GF-D8 (cell line): ENCODE measurements at regions not wholly inside any gene's neighbourhood (a gene's known extent, or its start where the extent isn't known, plus 50 kb on each side); places are given as distances from the start of the nearest gene placed in this dataset.
"Not testable (repeated sequence)": the region's sequence is repeated elsewhere in the genome, so short reads cannot be mapped to it uniquely, and the experiment has no call there.

Experiments
- DNase-seq: peaks from one replicate; lab custom pipeline; 2025; lab: John Stamatoyannopoulos, UW

GRCh38 chr10:37067576-37067975 is 57.8 kb upstream of the ANKRD30A start:
- DNase-seq = no peak

GRCh38 chr10:37062296-37062695 is 63.1 kb upstream of the ANKRD30A start:
- DNase-seq = not testable (repeated sequence)

GRCh38 chr10:37057261-37057660 is 68.1 kb upstream of the ANKRD30A start:
- no peak for DNase-seq

DNA sequence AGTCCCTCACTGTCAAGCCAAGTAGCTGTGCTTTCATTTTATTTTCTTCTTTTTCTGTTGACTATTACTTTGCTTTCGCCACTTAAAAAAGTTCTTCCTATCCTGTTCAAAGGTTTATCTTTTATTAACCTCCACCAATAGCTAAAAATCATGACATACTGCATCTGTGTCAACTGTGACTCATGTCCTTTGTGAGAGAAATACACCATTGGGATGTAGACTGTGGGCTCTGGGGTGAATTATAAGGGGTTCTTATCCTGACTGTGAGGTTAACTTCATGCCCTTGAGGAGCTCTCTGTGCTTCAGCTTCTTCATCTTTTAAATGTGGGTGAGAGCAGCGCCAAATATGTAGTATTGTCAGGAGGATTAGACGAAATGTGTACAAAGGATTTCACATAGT is 71.9 kb upstream of the ANKRD30A start:
- no peak for DNase-seq

DNA sequence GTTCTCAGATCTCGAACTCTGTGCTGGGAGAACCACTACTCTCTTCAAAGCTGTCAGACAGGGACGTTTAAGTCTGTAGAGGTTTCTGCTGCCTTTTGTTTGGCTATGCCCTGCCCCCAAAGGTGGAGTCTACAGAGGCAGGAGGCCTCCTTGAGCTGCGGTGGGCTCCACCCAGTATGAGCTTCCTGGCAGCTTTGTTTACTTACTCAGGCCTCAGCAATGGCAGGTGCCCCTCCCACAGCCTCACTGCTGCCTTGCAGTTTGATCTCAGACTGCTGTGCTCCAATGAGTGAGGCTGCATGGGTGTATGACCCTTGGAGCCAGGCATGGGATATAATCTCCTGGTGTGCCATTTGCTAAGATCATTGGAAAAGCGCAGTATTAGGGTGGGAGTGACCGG is 75.4 kb upstream of the ANKRD30A start:
- DNase-seq = not testable (repeated sequence)

DNA sequence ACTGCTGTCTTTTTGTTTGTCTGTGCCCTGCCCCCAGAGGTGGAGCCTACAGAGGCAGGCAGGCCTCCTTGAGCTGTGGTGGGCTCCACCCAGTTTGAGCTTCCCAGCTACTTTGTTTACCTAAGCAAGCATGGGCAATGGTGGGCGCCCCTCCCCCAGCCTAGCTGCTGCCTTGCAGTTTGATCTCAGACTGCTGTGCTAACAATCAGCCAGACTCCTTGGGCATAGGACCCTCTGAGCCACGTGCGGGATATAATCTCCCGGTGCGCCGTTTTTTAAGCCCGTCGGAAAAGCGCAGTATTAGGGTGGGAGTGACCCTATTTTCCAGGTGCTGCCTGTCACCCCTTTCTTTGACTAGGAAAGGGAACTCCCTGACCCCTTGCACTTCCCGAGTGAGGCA is 81.1 kb upstream of the ANKRD30A start:
- DNase-seq = not testable (repeated sequence)

GRCh38 chr10:37035853-37036252 is 89.5 kb upstream of the ANKRD30A start:
- no peak for DNase-seq

DNA sequence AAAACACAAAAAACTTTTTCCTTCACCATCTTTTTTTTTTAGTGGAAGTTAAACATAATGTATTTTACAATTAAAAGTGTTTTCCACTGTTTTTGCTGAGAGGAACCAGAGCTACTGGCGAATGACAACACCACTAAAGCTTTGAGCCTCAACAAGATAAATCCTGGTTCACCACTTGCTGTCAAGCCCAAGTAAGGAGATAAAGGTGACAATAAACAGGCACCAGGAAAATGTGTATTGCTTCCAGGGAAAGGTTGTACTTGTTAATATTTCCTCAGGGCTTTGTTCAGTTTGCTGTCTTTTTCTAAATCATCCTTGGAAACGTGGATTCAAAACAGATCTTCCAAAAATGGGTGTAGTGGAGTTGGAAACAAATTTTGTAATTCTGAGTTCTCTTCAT is 109.9 kb upstream of the ANKRD30A start:
- no peak for DNase-seq

GRCh38 chr10:37010741-37011140 is 114.7 kb upstream of the ANKRD30A start:
- no peak for DNase-seq

GRCh38 chr10:37008276-37008675 is 117.1 kb upstream of the ANKRD30A start:
- not testable (repeated sequence) for DNase-seq

DNA sequence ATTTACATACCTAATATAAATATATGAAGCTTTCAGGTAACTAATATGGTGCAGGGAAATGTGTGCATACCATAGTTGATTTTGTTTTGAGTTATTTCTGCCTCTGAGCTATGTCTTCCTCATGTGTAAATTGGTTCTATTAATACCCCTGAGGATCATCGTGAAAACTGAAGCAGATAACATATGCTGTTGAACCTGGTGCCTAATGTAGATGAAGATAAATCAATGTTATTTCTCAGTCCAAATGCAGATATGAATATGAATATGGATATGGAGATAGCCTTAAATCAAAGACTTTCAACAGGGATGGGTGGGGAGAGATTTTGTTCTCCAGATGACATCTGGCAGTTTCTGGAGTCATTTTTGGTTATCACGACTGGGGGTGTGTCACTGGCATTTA is 122.3 kb upstream of the ANKRD30A start:
- DNase-seq = no peak

DNA sequence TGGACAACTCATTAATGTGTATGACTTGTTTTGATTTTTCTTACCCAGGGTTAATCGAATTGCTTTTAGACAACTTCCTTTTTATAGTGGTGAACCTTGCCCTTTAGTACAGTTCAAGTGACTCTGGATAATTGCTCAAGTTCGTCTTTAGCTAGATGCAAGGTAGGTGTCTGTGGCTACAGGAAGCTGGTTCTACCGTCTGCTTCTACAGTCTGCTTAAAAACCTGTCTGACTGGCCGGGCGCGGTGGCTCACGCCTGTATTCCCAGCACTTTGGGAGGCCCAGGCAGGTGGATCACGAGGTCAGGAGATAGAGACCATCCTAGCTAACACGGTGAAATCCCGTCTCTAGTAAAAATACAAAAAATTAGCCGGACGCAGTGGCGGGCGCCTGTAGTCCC is 129.6 kb upstream of the ANKRD30A start:
- not testable (repeated sequence) for DNase-seq

DNA sequence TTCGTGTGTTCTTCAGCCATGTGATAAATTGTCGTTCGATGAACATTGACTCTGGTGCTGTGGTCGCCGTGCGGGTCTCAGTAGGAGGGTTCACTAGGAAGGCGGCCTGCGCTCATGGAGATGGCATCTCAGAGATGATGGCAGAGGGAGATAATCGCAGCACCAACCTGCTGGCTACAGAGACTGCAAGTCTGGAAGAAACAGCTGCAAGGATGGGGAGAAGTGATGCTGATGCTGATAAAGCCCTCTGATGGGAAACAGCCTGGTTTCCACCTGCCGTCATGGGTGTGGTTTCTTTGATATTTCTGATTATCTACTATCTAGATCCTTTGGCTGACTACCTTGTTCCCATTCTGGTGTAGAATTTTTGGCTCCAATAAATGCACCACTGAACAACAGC is 130.5 kb upstream of the ANKRD30A start:
- DNase-seq = no peak

DNA sequence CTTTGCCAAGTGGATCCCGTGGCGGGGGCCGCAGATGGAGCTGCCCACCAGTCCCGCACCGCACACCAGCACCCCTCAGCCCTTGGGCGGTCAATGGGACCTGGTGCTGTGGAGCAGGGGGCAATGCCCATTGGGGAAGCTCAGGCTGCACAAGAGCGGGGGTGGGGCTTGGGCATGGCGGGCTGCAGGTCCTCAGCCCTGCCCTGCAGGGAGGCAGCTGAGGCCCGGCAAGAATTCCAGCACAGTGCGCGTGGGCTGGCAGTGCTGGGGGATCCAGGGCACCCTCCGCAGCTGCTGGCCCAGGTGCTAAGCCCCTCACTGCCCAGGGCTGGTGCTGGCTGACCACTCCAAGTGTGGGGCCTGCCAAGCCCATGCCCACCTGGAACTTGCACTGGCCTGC is 136.2 kb upstream of the ANKRD30A start:
- no peak for DNase-seq

DNA sequence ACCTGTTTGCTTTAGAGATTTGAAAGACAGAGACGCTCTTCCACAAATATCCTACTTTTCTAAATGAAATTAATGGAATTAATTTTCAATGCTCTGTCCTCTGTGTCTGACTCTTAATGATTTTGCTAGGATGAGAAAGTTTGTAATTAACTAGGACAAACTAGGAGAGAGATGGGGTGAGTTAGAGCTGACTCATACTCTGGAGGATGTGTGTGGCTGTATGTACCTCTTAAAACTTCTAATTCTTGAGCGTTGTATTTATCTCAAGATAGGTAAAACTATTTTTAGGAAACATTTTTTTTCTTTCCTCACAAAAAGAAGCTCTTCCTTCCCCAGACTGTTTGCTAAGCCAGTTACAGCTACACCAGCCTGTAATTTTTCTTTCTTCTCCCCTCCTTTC is 178.8 kb upstream of the ANKRD30A start:
- no peak for DNase-seq

DNA sequence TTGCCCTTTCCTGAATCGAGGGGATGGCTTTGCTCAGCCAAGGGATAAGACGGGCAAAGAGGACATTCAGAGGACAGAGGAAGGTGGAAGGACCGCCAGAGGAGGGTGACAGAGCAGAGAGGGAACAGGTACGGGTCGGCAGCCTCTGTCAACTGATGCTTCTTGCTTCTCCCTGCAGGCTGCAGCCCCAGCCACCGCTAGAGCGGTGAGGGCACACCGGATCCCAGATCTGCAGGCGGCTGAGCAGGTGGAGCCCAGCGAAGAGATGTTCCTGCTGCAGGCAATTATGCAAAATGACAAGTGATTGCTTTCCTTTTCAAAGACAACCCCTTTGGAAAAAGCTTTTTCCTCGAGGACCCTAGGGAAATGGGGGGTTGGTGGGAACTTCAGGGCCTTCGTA is 181.9 kb upstream of the ANKRD30A start:
- no peak for DNase-seq

GRCh38 chr10:36942616-36943015 is 182.8 kb upstream of the ANKRD30A start:
- DNase-seq = no peak

- no peak for DNase-seq
Observed at GRCh38 chr10:36903040-36903439, 222.4 kb upstream of the ANKRD30A start.

- DNase-seq = no peak
Observed at GRCh38 chr10:36899652-36900051, 225.7 kb upstream of the ANKRD30A start.

DNA sequence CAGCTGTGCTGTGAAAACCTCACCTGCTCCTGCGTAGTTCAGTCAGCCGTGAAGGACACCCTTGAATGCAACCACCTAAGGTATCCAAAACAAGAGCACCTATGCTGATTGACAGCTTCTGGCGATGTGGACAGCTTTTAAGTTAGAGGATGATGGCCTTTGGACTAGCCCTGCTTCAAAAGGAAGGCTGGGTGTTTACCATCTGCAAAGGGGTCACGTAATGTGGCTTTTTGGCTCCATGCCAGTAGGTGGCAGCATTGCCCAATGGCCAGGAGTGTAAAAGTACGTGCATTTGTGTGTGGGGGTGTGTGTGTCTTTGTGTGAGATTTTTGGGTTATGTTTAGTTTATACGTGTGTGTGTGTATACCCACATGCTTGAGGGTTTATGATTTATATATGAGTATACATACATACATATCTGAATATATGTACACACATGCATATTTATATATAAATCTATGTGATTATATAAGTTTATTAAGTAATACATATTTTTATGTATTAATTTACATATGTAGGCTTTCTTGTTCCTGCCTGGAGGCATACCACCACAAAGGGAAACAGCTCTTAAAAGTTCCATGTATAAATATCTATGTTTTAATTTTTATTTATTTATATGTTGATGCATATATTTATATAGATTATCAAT is 236.3 kb upstream of the ANKRD30A start:
- no peak for DNase-seq

GRCh38 chr10:36886303-36886891 is 239.0 kb upstream of the ANKRD30A start:
- no peak for DNase-seq

GRCh38 chr10:36885746-36886145 is 239.7 kb upstream of the ANKRD30A start:
- DNase-seq = no peak

DNA sequence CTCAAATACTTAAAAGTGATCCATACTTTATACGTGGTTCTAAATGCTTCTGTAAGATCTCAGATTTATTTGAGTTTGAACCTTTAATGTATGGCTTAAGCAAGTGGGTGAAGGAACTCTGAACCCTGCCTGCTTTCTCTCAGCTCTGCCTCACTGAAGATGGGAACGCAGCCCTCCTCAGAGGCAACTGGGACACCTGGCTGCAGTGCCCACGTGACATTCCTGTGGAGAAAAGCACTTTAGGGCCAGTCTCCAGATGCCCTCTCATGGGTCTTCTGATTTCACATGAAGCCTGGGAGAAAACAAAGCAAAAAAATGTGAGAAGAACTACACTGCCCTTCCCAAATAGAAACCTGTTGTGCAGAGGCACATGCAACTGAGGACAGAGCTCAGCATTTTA is 242.6 kb upstream of the ANKRD30A start:
- DNase-seq = no peak

DNA sequence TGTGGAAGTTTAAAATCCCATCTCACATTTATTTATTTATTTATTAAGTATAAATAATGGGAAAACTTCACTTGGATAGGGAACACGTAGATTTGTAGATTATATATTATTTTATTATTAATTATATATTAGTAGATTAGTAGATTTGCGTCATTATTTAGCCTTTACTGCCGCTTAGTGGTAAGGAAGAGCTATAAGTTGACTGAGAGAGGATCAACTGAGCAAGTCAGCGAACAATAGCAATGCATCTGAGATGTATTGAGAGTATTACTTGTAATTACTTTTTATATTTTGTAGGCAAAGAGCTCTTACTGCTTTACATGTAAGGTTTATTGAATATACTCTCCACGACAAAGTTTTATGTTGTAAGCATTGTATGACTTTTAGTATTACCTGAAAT is 244.5 kb upstream of the ANKRD30A start:
- no peak for DNase-seq
